DOHH2 (cell line): ENCODE measurements at regions not wholly inside any gene's neighbourhood (a gene's known extent, or its start where the extent isn't known, plus 50 kb on each side); places are given as distances from the start of the nearest gene placed in this dataset.
"Not testable (repeated sequence)": the region's sequence is repeated elsewhere in the genome, so short reads cannot be mapped to it uniquely, and the experiment has no call there.

Experiments
- H3F3A ChIP-seq: fragments of 200-600 bp; sonication (generic), shearing (Covaris generic); 2 replicates; pipeline ENCODE4 v1.6.0; 2016; ENCODE audit warnings: antibody characterized with exemption, mild to moderate bottlenecking; ENCODE audit not compliant: control insufficient read depth, insufficient read depth
- H3K27ac ChIP-seq: fragments of 200-600 bp; sonication (generic); 2 replicates; pipeline ENCODE4 v1.5.1; 2014; ENCODE audit warnings: low read depth, mild to moderate bottlenecking, low read length, moderate library complexity
- H3K27me3 ChIP-seq: fragments of 200-600 bp; sonication (generic); 2 replicates; pipeline ENCODE4 v1.6.1; 2014; ENCODE audit warnings: mild to moderate bottlenecking, low read length, mixed read lengths; ENCODE audit not compliant: control insufficient read depth
- H3K36me3 ChIP-seq: fragments of 200-600 bp; sonication (generic); 2 replicates; pipeline ENCODE4 v1.6.1; 2014; ENCODE audit warnings: mild to moderate bottlenecking, low read length, moderate library complexity, mixed read lengths; ENCODE audit not compliant: control insufficient read depth
- H3K4me1 ChIP-seq: fragments of 200-600 bp; sonication (generic); 2 replicates; pipeline ENCODE4 v1.6.1; 2014; ENCODE audit warnings: mild to moderate bottlenecking, low read length, mixed read lengths; ENCODE audit not compliant: control insufficient read depth
- H3K4me2 ChIP-seq: fragments of 200-600 bp; sonication (generic); 2 replicates; pipeline ENCODE4 v1.6.0; 2014; ENCODE audit warnings: mild to moderate bottlenecking, low read length, moderate library complexity
- H3K4me3 ChIP-seq: fragments of 200-600 bp; sonication (generic); 2 replicates; pipeline ENCODE4 v1.5.1; 2014; ENCODE audit warnings: mild to moderate bottlenecking, low read length, mixed read lengths
- H3K79me2 ChIP-seq: fragments of 200-600 bp; sonication (generic); 2 replicates; pipeline ENCODE4 v1.6.1; 2014; ENCODE audit warnings: mild to moderate bottlenecking, low read length, mixed read lengths; ENCODE audit not compliant: control insufficient read depth
- H3K9me2 ChIP-seq: fragments of 200-600 bp; sonication (generic); replicated peaks from 2 replicates; pipeline ENCODE4 v1.6.1; 2014; ENCODE audit warnings: mild to moderate bottlenecking, low read length, mixed read lengths; ENCODE audit not compliant: control insufficient read depth
- H3K9me3 ChIP-seq: fragments of 200-600 bp; sonication (generic); 2 replicates; pipeline ENCODE4 v1.6.1; 2014; ENCODE audit warnings: antibody characterized with exemption, low read length, mixed read lengths; ENCODE audit not compliant: control insufficient read depth, insufficient read depth
- H4K20me1 ChIP-seq: fragments of 200-600 bp; sonication (generic); 2 replicates; pipeline ENCODE4 v1.6.0; 2014; ENCODE audit warnings: low read depth, mild to moderate bottlenecking, antibody characterized with exemption, low read length, moderate library complexity; ENCODE audit not compliant: control insufficient read depth, insufficient read depth
- EZH2phosphoT487 ChIP-seq: fragments of 200-600 bp; sonication (generic); IDR thresholded peaks from 2 replicates; pipeline ENCODE4 v1.6.1; 2017; ENCODE audit warnings: borderline replicate concordance, mild to moderate bottlenecking, antibody characterized with exemption, low read length, moderate library complexity, mixed read lengths
- TF ChIP-seq, protein P1 (sequence below): fragments of 200-600 bp; sonication (generic); IDR thresholded peaks from one replicate; pipeline ENCODE4 v1.5.1; 2014; ENCODE audit warnings: antibody characterized with exemption, mild to moderate bottlenecking, low read depth, low read length; ENCODE audit not compliant: poor library complexity, severe bottlenecking

DNA sequence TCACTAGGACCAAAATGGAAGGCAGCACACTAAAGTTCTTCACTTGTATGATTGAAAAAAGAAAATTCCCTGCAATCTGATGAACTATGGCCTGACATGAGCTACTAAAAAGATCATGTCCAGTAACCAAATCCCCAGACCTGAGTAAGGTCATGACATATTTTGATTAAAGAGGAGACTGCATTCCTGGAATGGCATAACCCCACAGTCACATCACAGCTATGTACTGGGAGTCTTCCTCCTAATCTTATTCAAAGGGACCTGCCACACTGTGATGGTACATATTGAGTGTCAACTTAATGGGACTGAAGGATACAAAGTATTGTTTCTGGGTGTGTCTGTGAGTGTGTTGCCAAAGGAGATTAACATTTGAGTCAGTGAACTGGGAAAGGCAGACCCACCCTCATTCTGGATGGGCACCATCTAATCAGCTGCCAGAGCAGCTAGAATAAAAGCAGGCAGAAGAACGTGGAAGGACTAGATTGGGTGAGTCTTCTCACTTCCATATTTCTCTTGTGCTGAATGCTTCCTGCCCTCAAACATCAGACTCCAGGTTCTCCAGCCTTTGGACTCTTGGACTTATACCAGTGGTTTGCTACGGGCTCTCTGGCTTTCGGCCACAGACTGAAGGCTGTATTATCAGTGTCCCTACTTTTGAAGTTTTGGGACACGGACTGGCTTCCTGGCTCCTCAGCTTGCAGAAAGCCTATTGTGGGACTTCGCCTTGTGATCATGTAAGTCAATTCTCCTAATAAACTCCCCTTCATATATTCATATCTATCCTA, 345.0 kb downstream of the TMEM38B start:
- no peaks in the 10 kb centered on the region for H3K4me1 ChIP-seq
- no peaks in the 10 kb centered on the region for H3K79me2 ChIP-seq
- H3K4me2 ChIP-seq: no peak overlapping the region
- no peaks in the 10 kb centered on the region for H3K9me2 ChIP-seq
- no peaks in the 10 kb centered on the region for H3F3A ChIP-seq
- H3K4me3 ChIP-seq: no peak overlapping the region
- no peak overlapping the region for H3K27ac ChIP-seq
- TF ChIP-seq EZH2phosphoT487: no peak
- TF ChIP-seq, protein P1, sequence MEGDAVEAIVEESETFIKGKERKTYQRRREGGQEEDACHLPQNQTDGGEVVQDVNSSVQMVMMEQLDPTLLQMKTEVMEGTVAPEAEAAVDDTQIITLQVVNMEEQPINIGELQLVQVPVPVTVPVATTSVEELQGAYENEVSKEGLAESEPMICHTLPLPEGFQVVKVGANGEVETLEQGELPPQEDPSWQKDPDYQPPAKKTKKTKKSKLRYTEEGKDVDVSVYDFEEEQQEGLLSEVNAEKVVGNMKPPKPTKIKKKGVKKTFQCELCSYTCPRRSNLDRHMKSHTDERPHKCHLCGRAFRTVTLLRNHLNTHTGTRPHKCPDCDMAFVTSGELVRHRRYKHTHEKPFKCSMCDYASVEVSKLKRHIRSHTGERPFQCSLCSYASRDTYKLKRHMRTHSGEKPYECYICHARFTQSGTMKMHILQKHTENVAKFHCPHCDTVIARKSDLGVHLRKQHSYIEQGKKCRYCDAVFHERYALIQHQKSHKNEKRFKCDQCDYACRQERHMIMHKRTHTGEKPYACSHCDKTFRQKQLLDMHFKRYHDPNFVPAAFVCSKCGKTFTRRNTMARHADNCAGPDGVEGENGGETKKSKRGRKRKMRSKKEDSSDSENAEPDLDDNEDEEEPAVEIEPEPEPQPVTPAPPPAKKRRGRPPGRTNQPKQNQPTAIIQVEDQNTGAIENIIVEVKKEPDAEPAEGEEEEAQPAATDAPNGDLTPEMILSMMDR: no peak
- no peaks in the 10 kb centered on the region for H3K36me3 ChIP-seq
- H3K9me3 ChIP-seq: no peaks in the 10 kb centered on the region
- H4K20me1 ChIP-seq: no peaks in the 10 kb centered on the region
- no peaks in the 10 kb centered on the region for H3K27me3 ChIP-seq

DNA sequence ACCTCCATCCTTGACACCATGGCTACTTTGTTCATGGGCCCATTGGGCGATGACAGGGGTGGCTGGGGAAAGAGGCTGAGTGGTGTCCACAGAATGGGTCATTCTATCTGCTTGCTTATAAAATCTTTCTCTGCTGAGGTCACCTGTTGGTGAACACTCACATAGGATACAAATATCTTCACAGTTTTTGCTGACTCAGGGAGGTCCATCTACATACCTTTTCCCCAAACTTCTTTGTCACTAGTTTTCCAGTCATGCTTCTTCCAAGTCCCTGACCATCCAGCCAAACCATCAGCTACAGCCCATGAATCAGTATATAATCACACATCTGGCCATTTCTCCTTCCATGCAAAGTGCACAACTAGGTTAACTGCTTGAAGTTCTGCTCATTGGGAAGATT, 347.6 kb downstream of the TMEM38B start:
- H3K9me2 ChIP-seq, H3K27me3 ChIP-seq, H4K20me1 ChIP-seq, H3K4me1 ChIP-seq, H3K4me3 ChIP-seq, H3F3A ChIP-seq, H3K79me2 ChIP-seq, H3K36me3 ChIP-seq, H3K9me3 ChIP-seq, H3K4me2 ChIP-seq, H3K27ac ChIP-seq: not testable (repeated sequence)

DNA sequence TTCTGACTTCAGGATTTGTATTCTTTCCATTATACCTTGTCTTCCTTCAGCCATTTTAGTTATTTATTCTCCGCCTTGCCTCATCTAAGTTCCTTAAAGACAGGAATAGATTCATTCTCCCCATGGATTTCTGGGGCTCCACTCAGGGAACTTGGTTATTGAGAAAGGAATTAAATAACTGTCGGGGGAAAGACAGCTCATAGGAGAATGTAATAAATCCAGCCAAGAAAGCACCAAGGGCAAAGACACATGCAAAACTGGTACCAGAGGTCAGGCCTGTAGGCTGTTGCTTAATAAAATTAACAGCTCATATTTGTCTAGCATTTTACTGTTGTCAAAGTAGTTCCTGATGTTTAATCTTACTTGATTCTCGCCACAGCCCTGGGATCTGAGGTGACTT, 357.2 kb downstream of the TMEM38B start:
- Histone ChIP-seq H3K27ac (no peak overlapping the region), H3K27me3 (no peaks in the 10 kb centered on the region), H3F3A (no peaks in the 10 kb centered on the region), H3K4me1 (no peaks in the 10 kb centered on the region), H3K4me2 (no peak overlapping the region), H3K79me2 (no peaks in the 10 kb centered on the region), H3K9me2 (no peaks in the 10 kb centered on the region), H4K20me1 (no peaks in the 10 kb centered on the region), H3K9me3 (no peaks in the 10 kb centered on the region), H3K4me3 (no peak overlapping the region), H3K36me3 (no peaks in the 10 kb centered on the region)
- no peak for TF ChIP-seq EZH2phosphoT487
- TF ChIP-seq, protein P1: no peak

DNA sequence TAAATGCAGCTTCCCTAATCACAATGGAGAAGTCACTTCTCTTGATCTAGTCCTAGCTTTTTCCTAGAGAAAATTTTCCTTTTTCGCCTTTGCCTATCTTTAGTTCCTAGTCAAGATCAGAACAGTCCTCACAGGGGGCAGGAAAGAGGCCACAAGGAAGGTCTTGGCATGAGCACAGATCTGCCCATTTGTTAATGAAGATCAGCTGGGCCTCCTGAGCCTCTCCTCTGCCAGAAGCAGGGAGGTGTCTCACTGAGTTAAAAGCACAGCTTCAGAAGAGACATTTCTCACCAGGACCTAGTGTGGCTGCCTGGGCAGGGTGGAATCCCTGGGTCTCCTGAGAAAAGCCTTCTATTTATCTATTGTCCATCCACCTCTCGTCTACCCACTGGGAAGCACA, 357.8 kb downstream of the TMEM38B start:
- TF ChIP-seq EZH2phosphoT487: no peak
- TF ChIP-seq, protein P1: no peak
- H3K79me2 ChIP-seq: no peaks in the 10 kb centered on the region
- no peaks in the 10 kb centered on the region for H3K4me1 ChIP-seq
- H3K4me3 ChIP-seq: no peak overlapping the region
- no peaks in the 10 kb centered on the region for H3F3A ChIP-seq
- H3K36me3 ChIP-seq: no peaks in the 10 kb centered on the region
- H3K27ac ChIP-seq: no peak overlapping the region
- no peaks in the 10 kb centered on the region for H3K9me2 ChIP-seq
- H4K20me1 ChIP-seq: no peaks in the 10 kb centered on the region
- H3K4me2 ChIP-seq: no peak overlapping the region
- H3K27me3 ChIP-seq: no peaks in the 10 kb centered on the region
- no peaks in the 10 kb centered on the region for H3K9me3 ChIP-seq
